GM21381 (cell line): ENCODE measurements at regions not wholly inside any gene's neighbourhood (a gene's known extent, or its start where the extent isn't known, plus 50 kb on each side); places are given as distances from the start of the nearest gene placed in this dataset.

Experiments
- ATAC-seq: cut with Tn5 transposase; IDR thresholded peaks from one replicate; pipeline ENCODE4 v1.9.1; 2021; ENCODE audit warnings: mild to moderate bottlenecking, moderate library complexity; ENCODE audit not compliant: unreplicated experiment

DNA sequence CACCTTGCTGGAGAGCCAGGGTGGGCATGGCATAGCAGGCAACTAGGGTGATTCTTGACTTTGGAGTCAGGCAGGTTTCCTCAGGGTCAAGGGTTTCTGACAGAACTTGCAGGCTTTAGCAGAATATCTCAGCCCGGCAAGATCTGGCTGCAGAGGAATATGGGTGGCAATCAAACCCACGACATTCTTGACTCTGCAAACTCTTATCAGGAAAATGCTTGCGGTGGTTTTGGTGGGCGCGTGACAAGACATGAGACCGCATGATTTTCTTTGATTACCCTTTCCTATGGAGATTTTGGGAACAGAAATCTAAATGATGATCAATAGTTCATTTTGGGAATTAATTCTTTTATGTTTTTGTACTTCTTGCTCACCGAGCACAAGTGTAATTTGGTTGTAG lies 449.5 kb downstream of the VRK1 start:
- no peak for ATAC-seq

DNA sequence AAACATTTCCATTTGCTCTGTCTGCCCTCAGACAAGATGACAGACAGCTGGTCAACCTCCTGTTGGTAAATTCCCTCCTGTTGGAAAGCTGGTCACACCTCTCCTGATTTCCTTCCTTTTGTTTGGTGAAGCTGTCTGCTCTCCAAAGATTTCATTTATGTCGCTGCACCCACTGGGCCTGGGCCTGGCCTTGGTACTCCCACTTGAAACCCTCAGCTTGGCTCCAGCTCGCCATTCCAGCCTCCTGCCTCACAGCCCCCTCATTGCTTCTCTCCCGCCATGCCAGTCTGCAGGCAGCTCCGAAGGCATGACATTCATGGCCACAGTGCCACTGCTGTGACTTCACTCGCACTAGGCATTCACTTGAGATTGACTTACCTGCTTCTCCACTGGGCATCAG lies 451.8 kb downstream of the VRK1 start:
- ATAC-seq, result no peak

DNA sequence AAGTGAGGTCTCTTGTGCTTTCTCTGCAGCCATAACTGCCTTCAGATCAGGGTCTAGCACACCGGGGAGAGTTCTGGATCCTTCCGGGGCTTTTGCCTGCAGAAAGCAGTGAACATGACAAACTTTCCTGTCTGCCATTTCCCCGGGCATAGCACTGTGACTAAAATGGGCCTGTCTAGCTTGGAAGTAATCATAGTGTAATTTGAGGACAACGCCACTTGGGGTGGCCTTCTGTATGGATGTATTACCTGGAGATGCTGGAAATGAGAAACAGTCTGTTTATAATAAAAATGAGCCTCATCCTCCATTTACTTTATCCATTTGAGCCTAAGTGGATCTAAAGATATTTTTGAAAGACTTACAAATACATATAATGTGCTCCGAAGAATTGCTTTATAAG lies 453.7 kb downstream of the VRK1 start:
- ATAC-seq, result no peak

DNA sequence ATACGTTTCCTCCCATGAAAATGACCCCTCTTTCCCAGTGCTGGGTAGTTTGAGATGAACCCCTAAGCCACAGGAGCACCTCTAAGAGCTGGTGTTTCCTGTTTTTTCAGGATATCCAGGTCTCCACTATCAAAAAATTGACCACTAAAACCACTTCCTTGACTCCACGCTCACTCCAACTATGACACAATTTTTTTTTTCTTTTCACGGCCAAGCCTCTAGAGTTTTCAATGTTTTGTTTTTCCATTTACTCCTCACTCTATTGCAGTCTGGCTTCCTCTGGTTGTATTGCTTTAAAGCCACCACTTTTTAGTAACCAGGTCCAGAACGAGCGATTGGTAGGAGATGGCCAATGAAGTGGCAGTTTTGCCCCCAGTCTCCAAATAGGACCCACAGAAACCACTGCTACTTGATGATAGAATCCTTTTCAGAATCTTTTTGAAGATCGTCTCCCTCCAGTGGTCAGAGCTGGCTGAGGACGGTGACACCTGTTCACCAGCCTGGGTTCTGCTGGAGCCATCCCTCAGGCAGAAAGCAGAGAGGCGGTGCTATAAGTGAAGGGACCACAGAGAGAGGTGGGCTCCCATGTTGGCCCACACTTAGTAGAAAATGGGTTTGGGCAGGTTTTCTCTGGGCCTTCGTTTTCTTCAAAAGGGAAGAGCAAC lies 454.4 kb downstream of the VRK1 start:
- no peak for ATAC-seq

DNA sequence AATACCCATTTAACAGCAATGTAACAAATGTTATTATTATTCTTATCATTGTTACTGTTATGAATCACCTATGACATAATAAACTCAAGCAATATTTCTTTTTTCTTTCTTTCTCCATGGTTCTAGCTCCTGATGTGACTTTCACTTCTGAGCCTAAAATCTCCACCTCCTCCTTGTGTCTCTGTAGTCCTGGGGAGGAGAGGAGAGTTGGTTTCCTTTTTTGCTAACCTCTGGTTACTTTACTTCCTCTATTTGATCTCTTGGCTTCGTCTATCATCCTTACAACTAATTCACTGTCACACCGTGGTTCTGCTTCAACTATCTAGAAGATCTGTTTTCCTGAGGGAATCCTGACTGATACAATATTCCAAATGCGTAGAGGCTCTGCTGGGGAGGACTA lies 456.6 kb downstream of the VRK1 start:
- no peak for ATAC-seq

DNA sequence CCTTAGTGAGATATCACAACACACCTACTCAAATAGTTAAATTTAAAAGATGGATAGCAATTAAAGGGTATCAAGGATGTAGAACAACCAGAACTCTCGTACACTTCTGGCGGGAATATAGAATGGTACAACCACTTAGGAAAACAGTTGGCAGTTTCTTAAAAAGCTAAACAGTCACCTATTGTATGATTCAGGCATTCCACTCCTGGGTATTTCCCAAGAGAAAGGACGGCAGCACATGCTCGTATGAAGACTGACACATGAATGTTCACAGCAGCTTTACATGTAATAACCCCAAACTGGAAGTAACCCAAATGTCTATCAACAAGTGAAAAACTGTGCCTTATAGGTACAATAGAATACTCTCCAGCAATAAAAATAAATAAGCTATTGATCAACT lies 465.2 kb downstream of the VRK1 start:
- no peak for ATAC-seq

DNA sequence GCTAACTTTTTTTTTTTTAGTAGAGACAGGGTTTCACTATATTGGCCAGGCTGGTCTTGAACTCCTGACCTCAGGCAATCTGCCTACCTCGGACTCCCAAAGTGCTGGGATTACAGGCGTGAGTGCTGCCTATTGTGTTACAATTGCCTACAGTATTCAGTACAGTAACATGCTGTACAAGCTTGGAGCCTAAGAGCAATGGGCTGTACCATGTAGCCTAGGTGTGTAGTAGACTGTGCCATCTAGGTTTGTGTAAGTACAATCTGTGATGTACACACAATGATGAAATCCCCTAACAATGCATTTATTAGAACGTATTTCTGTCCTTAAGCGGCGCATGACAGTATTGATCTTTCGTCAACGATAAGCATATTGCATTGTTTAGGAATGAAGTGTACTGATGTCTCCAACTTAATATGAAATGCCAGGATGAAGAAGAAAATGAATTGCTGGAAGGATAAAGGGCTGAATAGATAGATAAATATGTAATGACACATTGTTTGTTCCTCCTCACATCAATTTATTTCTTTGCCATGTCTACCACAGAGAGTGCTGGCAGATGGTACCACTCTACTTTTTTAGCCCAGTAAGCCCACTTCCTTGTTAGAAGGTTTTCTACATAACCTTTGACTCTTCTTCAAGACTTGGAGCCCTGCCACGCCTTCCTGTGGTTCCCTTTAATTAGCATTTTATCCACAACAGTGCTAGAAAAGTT lies 467.5 kb downstream of the VRK1 start:
- ATAC-seq, result no peak

DNA sequence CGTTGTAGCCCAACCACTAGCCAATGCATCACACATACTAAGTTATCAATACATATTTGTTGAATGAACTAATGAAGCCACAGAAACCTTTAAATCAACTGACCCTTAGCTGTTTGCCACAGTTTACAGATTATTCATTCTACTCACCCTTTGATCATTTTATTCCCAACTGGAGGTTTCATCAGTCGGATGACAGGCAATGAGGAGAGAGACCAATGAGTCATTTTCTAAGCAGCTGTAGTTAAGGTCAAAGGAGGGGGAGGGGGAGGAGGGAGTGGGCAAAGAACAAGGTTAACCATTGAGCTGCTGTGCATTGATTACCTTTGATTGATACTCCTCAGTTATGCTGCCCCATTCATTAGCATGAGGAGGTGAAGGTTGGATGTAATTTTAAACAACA lies 469.5 kb downstream of the VRK1 start:
- ATAC-seq, result no peak

DNA sequence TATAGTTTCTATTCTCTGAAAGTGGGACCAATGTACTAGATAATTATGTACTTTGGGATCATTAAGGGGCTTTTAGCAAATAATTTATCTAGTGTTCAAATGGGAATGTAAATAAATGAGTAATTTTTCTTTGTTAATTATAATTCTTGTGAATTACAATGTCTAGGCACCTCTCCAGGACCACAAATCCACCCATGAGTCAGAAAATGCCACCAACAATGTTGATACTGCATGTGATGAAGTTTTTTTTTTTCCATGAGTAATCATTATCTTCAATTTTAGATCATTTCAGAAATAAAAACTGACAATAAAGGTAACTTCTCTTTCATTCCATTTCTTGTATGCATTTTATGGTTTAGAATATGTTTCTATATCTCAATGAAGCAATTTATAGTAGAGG lies 470.3 kb downstream of the VRK1 start:
- ATAC-seq, result no peak

DNA sequence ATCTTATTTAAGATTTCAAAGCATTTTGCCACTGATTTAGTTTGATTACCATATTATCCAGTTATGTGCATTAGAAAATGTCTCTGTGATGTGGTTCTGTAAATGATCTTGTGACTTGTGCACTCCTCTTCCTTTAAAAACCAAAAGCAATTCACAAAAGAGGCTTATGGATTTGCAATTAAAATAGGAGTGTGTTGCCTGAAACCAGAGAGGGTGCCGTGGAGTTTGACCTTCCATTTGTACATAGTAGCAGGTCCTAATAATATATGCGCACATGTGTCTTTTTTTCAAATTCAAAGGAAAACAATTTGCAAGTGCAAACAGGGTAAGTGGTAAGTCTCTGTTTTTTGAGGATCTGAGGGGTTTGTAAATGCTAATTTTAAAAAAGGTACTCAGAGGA lies 470.9 kb downstream of the VRK1 start:
- ATAC-seq, result no peak

DNA sequence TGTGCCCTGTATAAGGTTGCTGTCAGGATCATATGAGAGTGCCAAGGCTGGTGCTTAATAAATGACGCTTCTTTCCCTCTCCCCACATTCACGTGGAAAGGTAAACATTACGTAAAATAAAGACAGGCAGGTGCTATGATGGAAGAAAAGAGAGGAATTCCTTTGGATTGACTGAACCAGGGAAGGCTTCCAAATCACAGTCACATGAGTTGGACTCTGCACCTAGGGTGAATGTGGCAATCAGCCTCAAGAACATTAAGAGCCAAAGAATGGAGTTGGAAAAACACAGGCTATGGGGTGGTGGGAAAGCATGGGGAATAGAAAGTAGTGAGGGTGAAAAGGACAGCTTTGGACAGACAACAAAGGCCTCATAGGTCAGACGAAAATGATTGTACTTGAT lies 473.1 kb downstream of the VRK1 start:
- ATAC-seq, result no peak

DNA sequence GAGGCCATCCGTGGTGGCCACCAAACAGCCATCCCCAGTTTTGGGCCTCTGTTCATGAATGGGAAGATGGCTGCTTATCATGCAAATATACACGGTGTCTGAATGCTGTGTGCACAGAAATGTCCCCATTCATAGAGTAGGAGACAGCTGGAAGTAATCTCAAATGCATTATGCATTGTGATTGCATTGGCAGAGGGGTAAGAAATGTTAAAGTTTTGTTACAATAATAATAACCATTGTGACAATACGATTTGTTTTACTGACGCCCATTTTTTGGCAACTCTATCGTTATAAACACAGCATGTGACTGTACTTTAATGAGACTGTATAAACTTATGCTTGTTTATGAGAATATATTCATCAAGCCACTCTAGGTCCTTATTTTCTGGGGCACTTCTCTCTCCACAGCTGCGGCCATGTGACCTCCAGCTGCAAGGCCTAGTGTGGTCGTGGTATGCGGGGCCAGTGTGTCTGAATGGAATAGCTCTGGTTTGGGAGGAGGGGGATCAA lies 474.3 kb downstream of the VRK1 start:
- ATAC-seq, result no peak

DNA sequence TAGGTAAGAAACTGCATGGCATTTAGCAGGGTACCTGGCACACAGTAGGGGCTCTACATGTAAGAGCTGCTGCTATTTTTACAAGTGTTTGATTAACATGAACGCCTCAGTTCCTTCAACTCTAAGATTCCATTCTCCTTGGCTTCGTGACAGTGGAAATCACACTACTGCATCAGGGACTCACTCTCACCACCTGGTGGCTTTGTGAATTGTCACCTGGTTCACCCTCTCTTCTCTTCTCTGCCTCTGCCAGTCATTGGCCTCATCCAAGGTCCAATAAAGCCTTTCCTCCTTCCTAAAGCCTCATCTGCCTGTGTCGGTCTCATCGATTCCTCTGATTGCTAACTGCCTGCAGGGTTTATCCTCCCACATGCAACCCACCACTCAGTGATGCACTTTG lies 476.4 kb downstream of the VRK1 start:
- ATAC-seq, result no peak

DNA sequence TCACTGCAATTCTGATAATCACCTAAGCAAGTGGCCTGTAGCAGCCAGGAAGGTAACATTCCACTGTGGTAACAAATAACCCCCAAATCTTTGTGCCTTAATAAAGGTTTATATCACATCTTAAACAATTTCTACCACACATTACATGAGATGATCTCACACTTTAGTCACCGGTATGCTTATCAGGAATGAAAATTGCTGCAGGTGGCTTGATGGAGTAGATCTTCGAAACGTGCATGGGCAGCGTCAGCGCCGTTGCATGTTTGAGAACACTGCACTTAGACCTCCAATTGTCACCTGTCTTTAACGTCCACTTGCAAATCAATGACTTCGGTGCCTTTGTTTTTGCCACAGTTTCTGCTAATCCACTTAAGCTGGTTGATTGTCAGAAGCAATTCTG lies 477.4 kb downstream of the VRK1 start:
- no peak for ATAC-seq

DNA sequence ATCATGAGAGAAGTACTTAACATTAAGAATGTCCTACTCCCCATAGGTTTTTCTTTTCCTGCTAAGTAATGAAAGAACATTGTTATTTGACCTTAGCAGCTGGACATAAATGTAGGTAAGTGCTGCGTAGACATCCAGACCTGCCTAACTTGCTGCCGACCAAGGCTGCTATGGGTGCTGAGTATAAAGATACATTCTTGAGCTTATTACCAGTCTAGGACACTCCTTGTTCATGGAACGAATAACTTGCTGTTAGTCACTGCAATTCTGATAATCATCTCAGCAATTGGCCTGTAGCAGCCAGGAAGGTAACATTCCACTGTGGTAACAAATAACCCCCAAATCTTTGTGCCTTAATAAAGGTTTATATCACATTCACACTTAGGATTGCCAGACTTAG lies 478.1 kb downstream of the VRK1 start:
- no peak for ATAC-seq

DNA sequence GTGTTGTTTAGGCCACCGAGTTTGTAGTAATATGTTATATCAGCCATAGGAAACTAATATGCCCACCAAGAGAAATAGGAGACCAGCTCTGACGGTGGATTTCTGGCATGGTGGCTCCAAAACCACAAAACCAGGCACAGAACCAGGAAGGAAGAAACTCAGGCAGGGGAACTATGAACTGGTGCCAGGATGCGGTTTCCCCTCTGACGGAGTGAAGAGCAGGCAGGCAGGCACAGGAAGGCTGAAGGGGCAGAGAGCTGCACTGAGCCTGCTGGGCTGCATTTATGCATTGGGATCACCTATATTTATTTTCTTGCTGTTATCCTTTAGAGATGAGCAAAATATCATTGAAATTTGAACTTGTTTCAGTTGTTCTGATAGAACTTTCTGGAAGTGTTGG lies 479.4 kb downstream of the VRK1 start:
- ATAC-seq, result no peak

DNA sequence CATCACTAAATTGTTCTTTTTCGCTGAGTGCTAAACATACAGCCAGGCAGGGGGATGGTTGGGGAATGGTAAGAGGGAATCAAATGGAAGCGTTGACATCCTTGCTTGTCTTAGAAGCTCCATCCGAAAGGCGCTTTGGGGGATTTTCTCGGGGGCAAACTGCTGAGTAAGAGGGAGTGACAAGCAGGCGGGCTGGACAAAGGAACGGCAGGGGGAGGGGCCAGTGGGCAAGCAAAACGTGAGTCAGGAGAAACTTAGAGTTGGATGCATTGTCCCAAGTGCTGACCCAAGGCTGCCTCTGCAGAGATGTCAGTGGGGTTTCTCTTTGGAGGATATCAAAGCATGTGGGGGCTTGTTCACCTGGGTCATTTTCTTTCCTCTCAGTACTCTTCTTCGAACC lies 480.5 kb downstream of the VRK1 start:
- no peak for ATAC-seq

DNA sequence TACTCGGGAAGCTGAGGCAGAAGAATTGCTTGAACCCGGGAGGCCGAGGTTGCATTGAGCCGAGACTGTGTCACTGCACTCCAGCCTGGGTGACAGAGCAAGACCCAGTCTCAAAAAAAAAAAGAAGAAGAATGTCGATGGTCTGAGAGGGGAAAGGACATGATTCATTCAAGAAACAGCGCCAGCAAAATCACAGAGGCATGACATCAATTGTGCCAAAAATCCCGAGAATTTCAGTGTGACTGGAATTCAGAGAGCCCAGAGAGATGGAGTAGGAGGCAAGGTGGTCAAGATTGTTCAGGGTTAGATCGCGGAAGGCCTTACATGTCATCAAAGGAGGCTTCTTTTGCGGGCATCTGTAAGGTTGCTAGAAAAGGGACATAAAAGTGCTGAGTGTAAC lies 483.3 kb downstream of the VRK1 start:
- ATAC-seq, result no peak

DNA sequence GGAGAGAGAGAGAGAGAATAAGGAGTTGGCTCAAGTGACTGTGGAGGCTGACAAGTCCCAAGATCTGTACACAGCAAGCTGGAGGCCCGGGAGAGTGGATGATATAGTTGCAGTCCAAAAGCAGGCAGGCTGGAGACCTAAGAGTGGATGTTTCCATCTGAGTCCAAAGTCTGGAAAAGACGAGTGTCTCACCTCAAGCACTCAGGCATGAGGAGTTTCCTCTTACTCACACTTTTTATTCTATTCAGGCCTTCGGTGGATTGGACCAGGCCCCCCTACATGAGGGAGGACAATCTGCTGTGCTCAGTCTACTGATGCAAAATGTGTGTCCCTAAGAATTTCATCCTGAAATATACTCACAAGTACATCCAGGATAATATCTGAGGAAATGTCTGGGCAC lies 484.6 kb downstream of the VRK1 start:
- no peak for ATAC-seq

DNA sequence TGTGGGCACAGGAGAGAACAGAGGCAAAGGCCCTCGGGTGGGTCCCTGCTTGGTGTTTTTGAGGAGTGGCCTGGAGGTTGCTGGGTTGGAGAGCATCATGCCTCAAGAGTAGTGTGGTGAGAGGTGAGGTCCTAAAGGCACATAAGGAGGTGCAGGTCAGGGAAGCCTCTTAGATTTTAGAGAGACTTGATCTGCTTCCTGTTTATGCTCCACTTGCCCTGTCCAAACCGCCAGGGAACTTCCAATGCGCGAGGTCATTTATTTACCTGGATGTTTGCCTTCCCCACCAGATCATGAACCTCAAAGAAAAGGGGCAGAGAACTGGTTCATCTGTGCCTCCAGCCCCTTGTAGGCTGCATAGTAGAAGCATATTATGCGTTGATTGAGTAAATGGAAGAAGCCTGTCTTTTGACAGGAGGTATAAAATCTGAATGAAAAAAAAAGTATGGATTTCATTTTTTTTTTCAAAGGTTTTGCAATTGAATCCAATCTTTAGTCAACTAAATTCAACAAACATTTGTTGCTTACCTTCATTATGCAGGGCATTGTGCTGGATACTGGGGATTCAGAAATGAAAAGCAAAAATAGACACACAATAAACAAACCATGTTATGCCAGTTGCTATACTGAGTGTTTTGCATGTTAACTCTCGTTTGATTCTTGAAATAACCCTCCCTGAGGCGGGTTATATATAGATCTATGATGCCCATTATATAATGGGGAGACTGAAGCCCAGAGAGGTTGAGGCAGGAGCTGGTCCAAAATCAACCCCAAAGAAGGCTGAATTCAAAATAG lies 485.2 kb downstream of the VRK1 start:
- no peak for ATAC-seq

DNA sequence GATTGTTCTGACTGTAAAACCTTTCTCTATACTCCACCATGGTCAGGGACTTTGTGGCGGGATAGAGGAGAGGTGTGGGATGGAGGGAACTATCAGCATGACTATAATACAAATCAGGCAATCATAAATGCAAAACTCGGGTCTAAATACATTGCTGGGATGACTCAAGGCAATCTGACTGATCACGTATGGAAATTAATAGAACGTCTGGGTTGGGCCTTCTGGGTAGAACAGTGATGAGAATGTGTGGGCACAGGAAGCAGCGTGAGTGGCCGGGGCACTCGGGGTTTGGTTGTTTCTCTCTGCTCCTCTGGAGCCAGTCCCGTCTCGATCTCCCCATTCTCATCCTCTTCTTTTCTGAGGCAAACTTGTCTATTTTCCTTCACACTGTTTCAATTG lies 485.8 kb downstream of the VRK1 start:
- ATAC-seq, result no peak

DNA sequence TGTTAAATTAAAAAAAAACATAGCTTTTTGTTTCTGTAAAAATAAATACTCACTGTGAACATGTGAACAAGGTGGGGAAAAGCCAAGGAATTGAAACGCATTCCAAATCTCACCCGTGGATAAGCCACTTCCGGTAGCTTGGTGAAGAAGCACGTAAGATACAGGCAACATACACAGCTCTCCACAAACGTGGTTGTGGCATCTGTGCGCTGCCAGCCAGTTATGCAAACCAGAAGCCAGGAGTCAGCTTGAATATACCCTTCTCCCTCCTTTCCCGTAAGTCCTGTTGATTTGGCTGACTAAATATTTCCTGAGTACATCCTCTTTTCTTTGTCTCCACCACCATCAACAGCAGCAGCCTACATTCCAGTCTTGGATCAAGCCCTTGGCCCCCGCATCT lies 486.2 kb downstream of the VRK1 start:
- ATAC-seq, result no peak
